Neural cell (in vitro differentiated cells): ENCODE measurements at regions not wholly inside any gene's neighbourhood (a gene's known extent, or its start where the extent isn't known, plus 50 kb on each side); places are given as distances from the start of the nearest gene placed in this dataset.

Source experiments
- H2AFZ ChIP-seq: fragments of 200-600, 300-800 bp; sonication (generic), shearing (Covaris generic); 2 replicates; pipeline ENCODE4 v1.6.0; 2014; ENCODE audit warnings: low read depth, mild to moderate bottlenecking, antibody characterized with exemption, low read length, moderate library complexity
- H3F3A ChIP-seq: fragments of 200-600 bp; shearing (Covaris generic); 2 replicates; pipeline ENCODE4 v1.6.1; 2016; ENCODE audit warnings: mild to moderate bottlenecking, moderate library complexity, mixed read lengths, antibody characterized with exemption, low read length; ENCODE audit not compliant: insufficient read depth, poor library complexity, severe bottlenecking
- H3K27ac ChIP-seq: fragments of 200-600, 300-800 bp; sonication (generic), shearing (Covaris generic); 2 replicates; pipeline ENCODE4 v1.5.1; 2014; ENCODE audit warnings: mild to moderate bottlenecking, low read length, moderate library complexity
- H3K27me3 ChIP-seq: fragments of 300-800, 200-600 bp; sonication (generic), shearing (Covaris generic); 2 replicates; pipeline ENCODE4 v1.6.0; 2014; ENCODE audit warnings: mild to moderate bottlenecking, low read depth, low read length, moderate library complexity; ENCODE audit not compliant: insufficient read depth
- H3K36me3 ChIP-seq: fragments of 300-800, 200-600 bp; sonication (generic), shearing (Covaris generic); 2 replicates; pipeline ENCODE4 v1.5.1; 2014; ENCODE audit warnings: mild to moderate bottlenecking, antibody characterized with exemption, low read length, moderate library complexity; ENCODE audit not compliant: insufficient read depth
- H3K4me2 ChIP-seq: fragments of 300-800, 200-600 bp; sonication (generic), shearing (Covaris generic); 2 replicates; pipeline ENCODE4 v1.6.0; 2014; ENCODE audit warnings: mild to moderate bottlenecking, low read length
- H3K4me3 ChIP-seq: fragments of 300-800, 200-600 bp; sonication (generic), shearing (Covaris generic); 2 replicates; pipeline ENCODE4 v1.5.1; 2014; ENCODE audit warnings: mild to moderate bottlenecking, low read length, moderate library complexity
- H3K79me2 ChIP-seq: fragments of 200-600 bp; shearing (Covaris generic); replicated peaks from 2 replicates; pipeline ENCODE4 v1.6.0; 2014; ENCODE audit warnings: mild to moderate bottlenecking, low read length, moderate library complexity; ENCODE audit not compliant: insufficient read depth
- H3K9ac ChIP-seq: fragments of 300-800, 200-600 bp; sonication (generic), shearing (Covaris generic); 2 replicates; pipeline ENCODE4 v1.6.1; 2016; ENCODE audit warnings: mild to moderate bottlenecking, low read length, mixed read lengths
- H3K9me2 ChIP-seq: fragments of 200-600 bp; shearing (Covaris generic); 2 replicates; pipeline ENCODE4 v1.6.1; 2016; ENCODE audit warnings: mild to moderate bottlenecking, low read length, mixed read lengths; ENCODE audit not compliant: insufficient read depth
- H3K9me3 ChIP-seq: fragments of 200-600, 300-800 bp; sonication (generic), shearing (Covaris generic); 2 replicates; pipeline ENCODE4 v1.6.1; 2016; ENCODE audit warnings: mild to moderate bottlenecking, mixed run types, low read length, moderate library complexity, mixed read lengths
- H4K20me1 ChIP-seq: fragments of 200-600 bp; shearing (Covaris generic); 2 replicates; pipeline ENCODE4 v1.6.1; 2016; ENCODE audit warnings: mild to moderate bottlenecking, mixed run types; ENCODE audit not compliant: insufficient read depth
- CTCF ChIP-seq: fragments of 450-650 bp; IDR thresholded peaks from 2 replicates; pipeline ENCODE4 v1.5.1; 2014; ENCODE audit warnings: antibody characterized with exemption, mild to moderate bottlenecking, moderate library complexity; ENCODE audit not compliant: poor library complexity, severe bottlenecking
- EP300 ChIP-seq: fragments of 450-650 bp; conservative IDR thresholded peaks from 2 replicates; pipeline ENCODE4 v1.6.1; 2014; ENCODE audit warnings: antibody characterized with exemption, mild to moderate bottlenecking, moderate library complexity; ENCODE audit not compliant: poor library complexity, severe bottlenecking
- EZH2 ChIP-seq: fragments of 200-600, 300-800 bp; shearing (Covaris generic), sonication (generic); IDR thresholded peaks from 2 replicates; pipeline ENCODE4 v1.6.1; 2014; ENCODE audit warnings: antibody characterized with exemption, low read length, borderline replicate concordance, mild to moderate bottlenecking; ENCODE audit not compliant: insufficient read depth, poor library complexity, severe bottlenecking
- MXI1 ChIP-seq: fragments of 450-650 bp; conservative IDR thresholded peaks from 2 replicates; pipeline ENCODE4 v1.6.1; 2014; ENCODE audit warnings: antibody characterized with exemption, mild to moderate bottlenecking; ENCODE audit not compliant: poor library complexity, severe bottlenecking
- POLR2AphosphoS5 ChIP-seq: IDR thresholded peaks from 2 replicates; pipeline ENCODE4 v1.6.1; 2012
- RAD21 ChIP-seq: fragments of 450-650 bp; conservative IDR thresholded peaks from 2 replicates; pipeline ENCODE4 v1.6.1; 2014; ENCODE audit warnings: antibody characterized with exemption, mild to moderate bottlenecking, moderate library complexity
- REST ChIP-seq: IDR thresholded peaks from 2 replicates; pipeline ENCODE4 v1.6.1; 2012; ENCODE audit warnings: borderline replicate concordance
- SMC3 ChIP-seq: fragments of 450-650 bp; conservative IDR thresholded peaks from 2 replicates; pipeline ENCODE4 v1.6.1; 2014; ENCODE audit warnings: antibody characterized with exemption, mild to moderate bottlenecking, moderate library complexity; ENCODE audit not compliant: poor library complexity
- TAF1 ChIP-seq: IDR thresholded peaks from 2 replicates; pipeline ENCODE4 v1.6.1; 2012; ENCODE audit warnings: low read depth

- Histone ChIP-seq H2AFZ (no peak overlapping the region), H3K9me3 (no peaks in the 10 kb centered on the region), H3F3A (no peaks in the 10 kb centered on the region), H3K27ac (no peak overlapping the region), H3K27me3 (no peaks in the 10 kb centered on the region), H3K9ac (no peak overlapping the region), H3K36me3 (no peaks in the 10 kb centered on the region), H4K20me1 (no peaks in the 10 kb centered on the region), H3K9me2 (no peaks in the 10 kb centered on the region), H3K4me2 (no peak overlapping the region), H3K4me3 (no peak overlapping the region), H3K79me2 (peaks cover 15% of the 10 kb centered on the region)
- TF ChIP-seq RAD21 = no peak
- TF ChIP-seq TAF1 = no peak
- TF ChIP-seq POLR2AphosphoS5 = no peak
- TF ChIP-seq REST = no peak
- TF ChIP-seq CTCF = no peak
- TF ChIP-seq SMC3 = no peak
- TF ChIP-seq EZH2 = no peak
- no peak for TF ChIP-seq MXI1
- TF ChIP-seq EP300 = no peak
These were observed 58.4 kb downstream of the SLC25A47 start for GRCh38 chr14:100381395-100382105.

DNA sequence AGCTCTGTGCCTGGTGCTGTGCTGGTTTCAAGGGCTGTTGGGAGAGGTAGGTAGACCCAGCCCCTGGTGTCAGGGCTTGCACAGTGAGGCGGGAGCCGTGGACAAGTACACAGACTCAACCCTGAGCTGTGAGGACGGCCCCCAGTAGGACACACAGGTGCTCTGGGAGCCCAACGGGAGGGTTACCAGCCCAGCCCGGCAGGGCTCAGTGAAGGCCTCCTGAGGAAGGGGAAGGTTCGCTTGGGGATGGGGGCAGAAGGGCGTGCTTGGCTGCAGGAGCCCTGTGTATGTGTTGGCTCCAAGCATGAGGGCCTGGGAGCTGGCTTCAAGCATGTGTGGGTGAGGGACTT lies 58.9 kb downstream of the SLC25A47 start:
- Histone ChIP-seq H3K9me3 (no peaks in the 10 kb centered on the region), H3K9me2 (no peaks in the 10 kb centered on the region), H3K79me2 (peaks cover 15% of the 10 kb centered on the region), H3K36me3 (no peaks in the 10 kb centered on the region), H3K4me2 (no peak overlapping the region), H2AFZ (no peak overlapping the region), H3K4me3 (no peak overlapping the region), H4K20me1 (no peaks in the 10 kb centered on the region), H3K9ac (no peak overlapping the region), H3F3A (no peaks in the 10 kb centered on the region), H3K27me3 (no peaks in the 10 kb centered on the region), H3K27ac (no peak overlapping the region)
- no peak for TF ChIP-seq TAF1
- no peak for TF ChIP-seq SMC3
- no peak for TF ChIP-seq EZH2
- no peak for TF ChIP-seq CTCF
- TF ChIP-seq EP300 = no peak
- no peak for TF ChIP-seq POLR2AphosphoS5
- no peak for TF ChIP-seq RAD21
- TF ChIP-seq REST = no peak
- TF ChIP-seq MXI1 = no peak
